NCI-H128 (cell line): ENCODE measurements at regions not wholly inside any gene's neighbourhood (a gene's known extent, or its start where the extent isn't known, plus 50 kb on each side); places are given as distances from the start of the nearest gene placed in this dataset.
"Not testable (repeated sequence)": the region's sequence is repeated elsewhere in the genome, so short reads cannot be mapped to it uniquely, and the experiment has no call there.

Source experiments
- DNase-seq: peaks from one replicate; lab custom pipeline; 2025; ENCODE audit not compliant: unreplicated experiment; lab: John Stamatoyannopoulos, UW

- DNase-seq: no peak
These were observed 761.3 kb downstream of the FSCB start for GRCh38 chr14:43745746-43746145.

GRCh38 chr14:43735932-43736331 lies 771.2 kb downstream of the FSCB start:
- DNase-seq: no peak

GRCh38 chr14:43729143-43729542 lies 777.9 kb downstream of the FSCB start:
- no peak for DNase-seq

GRCh38 chr14:43706900-43707299 lies 800.2 kb downstream of the FSCB start:
- DNase-seq: no peak

DNA sequence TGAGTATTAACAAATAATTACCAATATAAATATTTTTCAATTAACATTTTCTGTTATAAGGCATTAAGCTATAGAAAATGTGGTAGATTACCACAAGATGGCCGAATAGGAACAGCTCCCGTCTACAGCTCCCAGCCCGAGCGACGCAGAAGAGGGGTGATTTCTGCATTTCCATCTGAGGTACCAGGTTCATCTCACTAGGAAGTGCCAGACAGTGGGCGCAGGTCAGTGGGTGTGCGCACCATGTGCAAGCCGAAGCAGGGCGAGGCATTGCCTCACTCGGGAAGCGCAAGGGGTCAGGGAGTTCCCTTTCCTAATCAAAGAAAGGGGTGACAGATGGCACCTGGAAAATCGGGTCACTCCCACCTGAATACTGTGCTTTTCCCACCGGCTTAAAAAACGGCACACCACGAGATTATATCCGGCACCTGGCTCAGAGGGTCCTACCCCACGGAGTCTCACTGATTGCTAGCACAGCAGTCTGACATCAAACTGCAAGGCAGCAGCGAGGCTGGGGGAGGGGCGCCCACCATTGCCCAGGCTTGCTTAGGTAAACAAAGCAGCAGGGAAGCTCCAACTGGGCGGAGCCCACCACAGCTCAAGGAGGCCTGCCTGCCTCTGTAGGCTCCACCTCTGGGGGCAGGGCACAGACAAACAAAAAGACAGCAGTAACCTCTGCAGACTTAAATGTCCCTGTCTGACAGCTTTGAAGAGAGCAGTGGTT lies 808.4 kb downstream of the FSCB start:
- not testable (repeated sequence) for DNase-seq

DNA sequence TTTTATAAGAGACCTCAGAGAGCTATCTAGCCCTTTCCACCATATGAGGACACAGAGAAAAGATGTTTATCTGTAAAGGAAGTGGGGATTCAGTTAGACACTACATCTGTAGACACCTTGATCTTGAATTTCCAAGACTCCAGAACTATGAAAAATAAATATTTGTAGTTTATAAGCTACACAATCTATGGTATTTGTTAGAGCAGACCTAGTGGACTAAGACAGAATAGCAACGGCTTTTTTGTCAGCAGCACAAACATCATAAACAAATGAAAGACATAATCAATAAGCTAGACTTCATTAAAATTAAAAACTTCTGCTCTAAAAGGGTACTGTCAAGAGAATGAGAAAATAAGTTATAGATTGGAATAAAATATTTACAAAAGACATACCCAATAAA lies 810.1 kb downstream of the FSCB start:
- no peak for DNase-seq

- DNase-seq: no peak
These were observed 814.4 kb downstream of the FSCB start for GRCh38 chr14:43692706-43693105.

- DNase-seq: no peak
These were observed 819.2 kb downstream of the FSCB start for GRCh38 chr14:43687921-43688320.

DNA sequence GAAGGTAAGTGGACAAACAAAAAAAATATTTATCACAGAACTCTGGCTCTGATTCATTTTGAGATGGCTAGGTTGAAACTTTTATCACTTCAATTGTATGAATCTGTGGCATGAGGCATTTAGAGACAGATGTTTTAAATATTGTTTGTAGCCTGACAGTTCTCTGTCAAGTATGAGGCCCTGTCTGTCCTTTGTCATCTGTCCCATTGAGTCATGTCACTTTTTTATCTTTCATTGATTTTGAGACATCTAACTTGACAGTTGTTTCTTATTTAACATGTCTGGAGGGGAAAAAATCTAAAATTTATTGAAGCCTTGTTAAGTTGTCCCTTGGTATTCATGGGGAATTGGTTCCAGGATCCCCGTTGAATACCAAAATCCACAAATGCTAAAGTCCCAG lies 829.5 kb downstream of the FSCB start:
- no peak for DNase-seq

DNA sequence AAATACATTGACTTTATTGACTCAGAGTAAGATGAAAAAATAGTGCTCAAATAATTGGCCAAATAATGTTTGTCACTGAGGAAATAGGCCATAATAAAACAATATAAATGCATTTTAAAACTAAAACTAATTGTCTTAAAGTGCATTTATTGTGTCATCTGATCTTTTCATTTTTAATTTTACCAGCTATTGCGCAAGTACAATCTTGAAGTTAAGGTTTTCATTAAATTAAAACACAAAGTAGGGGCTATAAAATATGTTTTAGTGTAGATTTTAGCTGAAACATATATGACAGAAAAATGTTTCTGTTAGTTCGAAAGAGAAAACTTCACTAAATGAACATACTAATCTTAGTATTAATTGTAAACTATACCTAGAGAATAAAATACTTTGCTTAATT lies 832.8 kb downstream of the FSCB start:
- DNase-seq: no peak

DNA sequence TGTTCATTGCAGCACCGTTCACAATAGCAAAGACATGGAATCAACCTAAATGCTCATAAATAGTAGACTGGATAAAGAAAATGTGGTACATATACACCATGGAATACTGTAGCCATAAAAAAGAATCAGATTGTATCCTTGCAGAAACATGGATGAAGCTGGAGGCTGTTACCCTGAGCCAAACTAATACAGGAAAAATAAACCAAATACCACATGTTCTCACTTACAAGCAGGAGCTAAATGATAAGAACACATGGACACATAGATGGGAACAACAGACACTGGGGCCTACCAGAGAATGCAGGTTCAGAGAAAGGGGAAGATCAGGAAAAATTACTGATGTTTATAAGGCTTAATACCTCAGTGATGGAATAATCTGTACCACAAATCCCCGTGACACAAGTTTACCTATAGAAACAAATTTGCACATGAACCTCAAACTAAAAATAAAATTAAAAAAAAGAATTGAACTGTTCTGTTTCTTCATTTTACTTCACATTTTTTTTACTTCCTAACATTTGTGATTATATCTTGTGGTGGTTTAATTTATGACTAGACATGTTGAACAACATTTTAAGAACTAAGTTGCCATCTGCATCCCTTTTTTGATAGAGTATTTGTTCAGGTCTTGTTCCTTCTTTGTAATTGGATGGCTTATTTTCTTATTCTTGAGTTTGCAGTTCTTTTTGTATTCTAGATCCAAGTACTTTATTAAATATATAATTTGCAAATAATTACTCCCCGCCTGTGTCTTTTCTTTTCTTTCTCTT lies 835.2 kb downstream of the FSCB start:
- DNase-seq: no peak

GRCh38 chr14:43669355-43669754 lies 837.7 kb downstream of the FSCB start:
- no peak for DNase-seq

GRCh38 chr14:43665570-43666267 lies 841.4 kb downstream of the FSCB start:
- no peak for DNase-seq

DNA sequence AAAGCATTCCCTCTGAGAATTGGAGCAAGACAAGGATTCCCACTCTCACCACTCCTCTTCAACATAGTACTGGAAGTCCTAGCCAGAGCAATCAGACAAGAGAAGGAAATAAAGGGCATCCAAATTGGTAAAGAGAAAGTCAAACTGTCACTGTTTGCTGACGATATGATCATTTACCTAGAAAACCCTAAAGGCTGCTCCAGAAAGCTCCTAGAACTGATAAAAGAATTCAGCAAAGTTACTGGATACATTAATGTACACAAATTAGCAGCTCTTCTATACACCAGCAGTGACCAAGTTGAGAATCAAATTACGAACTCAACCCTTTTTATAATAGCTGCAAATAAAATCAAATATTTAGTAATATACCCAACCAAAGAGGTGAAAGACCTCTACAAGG lies 851.9 kb downstream of the FSCB start:
- not testable (repeated sequence) for DNase-seq

- DNase-seq: no peak
These were observed 855.2 kb downstream of the FSCB start for GRCh38 chr14:43651896-43652295.

GRCh38 chr14:43651185-43651787 lies 855.8 kb downstream of the FSCB start:
- no peak for DNase-seq

GRCh38 chr14:43649508-43649907 lies 857.6 kb downstream of the FSCB start:
- no peak for DNase-seq

- DNase-seq: no peak
These were observed 859.8 kb downstream of the FSCB start for GRCh38 chr14:43647302-43647701.

GRCh38 chr14:43640718-43641267 lies 866.3 kb downstream of the FSCB start:
- no peak for DNase-seq

DNA sequence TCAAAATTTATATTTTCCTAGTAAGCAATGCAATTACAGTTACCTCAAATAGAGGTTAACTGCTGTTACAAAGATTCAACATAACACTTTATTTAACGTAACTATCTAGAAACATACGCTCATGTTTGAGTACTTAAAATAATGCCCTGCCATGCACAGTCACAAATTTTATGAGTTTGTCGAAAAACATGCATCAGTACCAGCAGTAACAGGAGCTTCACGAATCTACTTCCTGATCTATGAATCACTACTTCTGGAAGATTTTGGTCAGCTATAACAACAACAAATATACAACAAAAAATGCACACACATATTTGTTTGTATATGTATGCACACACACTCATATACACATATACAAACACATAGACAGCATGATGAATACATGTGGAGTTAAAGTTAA lies 881.8 kb downstream of the FSCB start:
- no peak for DNase-seq

- DNase-seq: no peak
These were observed 885.8 kb downstream of the FSCB start for GRCh38 chr14:43621282-43621681.
